Stimulated activated naive CD8-positive, alpha-beta T cell treated with anti-CD3 and anti-CD28 coated beads, Interleukin-15, amount 100 ng/mL, for 72 hours (primary cell): ENCODE measurements at regions not wholly inside any gene's neighbourhood (a gene's known extent, or its start where the extent isn't known, plus 50 kb on each side); places are given as distances from the start of the nearest gene placed in this dataset.
A peak's percentile ranks its signal among the peaks of the same experiment; 100 is the strongest.
"Not testable (repeated sequence)": the region's sequence is repeated elsewhere in the genome, so short reads cannot be mapped to it uniquely, and the experiment has no call there.

Experiments
- ATAC-seq: fragments of 150-1000 bp; cut with Tn5 transposase; 2 replicates; pipeline ENCODE4 v1.10.0; 2021; ENCODE audit warnings: mild to moderate bottlenecking, moderate library complexity
- DNase-seq, 2 donors: peaks; one replicate each; pipeline ENCODE4 v3.0.0; 2021 to 2022
- H3K27ac Mint-ChIP-seq, 2 donors: one replicate each; pipeline ENCODE4 v1.8.0; 2022; ENCODE audit warnings: mild to moderate bottlenecking in 2 of 2, mixed read lengths in 2 of 2, moderate library complexity in 2 of 2
- H3K27me3 Mint-ChIP-seq: one replicate; pipeline ENCODE4 v1.8.0; 2022; ENCODE audit warnings: mixed read lengths
- H3K4me1 Mint-ChIP-seq: one replicate; pipeline ENCODE4 v1.8.0; 2022; ENCODE audit warnings: mild to moderate bottlenecking, mixed read lengths
- H3K4me3 Mint-ChIP-seq, 2 donors: one replicate each; pipeline ENCODE4 v1.8.0; 2022; ENCODE audit warnings: mild to moderate bottlenecking in 2 of 2, mixed read lengths in 2 of 2, moderate library complexity in 1 of 2
- H3K9me3 Mint-ChIP-seq, 2 donors: one replicate each; pipeline ENCODE4 v1.8.0; 2022; ENCODE audit warnings: mixed read lengths in 2 of 2

DNA sequence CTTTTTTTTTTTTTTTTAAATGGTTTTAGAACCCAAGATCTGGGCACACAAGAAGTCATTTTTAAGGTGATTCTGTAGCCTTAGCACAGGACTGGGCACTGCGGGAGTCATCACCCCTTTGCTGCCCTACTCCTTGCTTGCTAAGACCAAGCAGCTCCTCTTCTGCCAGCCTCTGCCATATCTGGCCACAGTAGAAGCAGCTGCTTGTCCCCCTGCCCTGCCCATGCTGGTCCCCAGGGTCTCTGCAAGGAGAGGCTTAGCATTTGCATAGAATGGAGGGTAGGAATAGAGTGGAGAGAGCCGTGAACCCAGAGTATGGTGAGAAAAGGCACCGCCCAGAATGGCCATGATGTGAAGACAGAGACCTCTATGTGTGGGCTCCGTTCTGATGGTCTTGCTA, 109.3 kb downstream of the ADRA2C start:
- no peak for DNase-seq
- H3K9me3 Mint-ChIP-seq = peaks cover 4 to 9% of the 10 kb centered on the region in 2 donors
- H3K27ac Mint-ChIP-seq = no peak overlapping the region
- H3K27me3 Mint-ChIP-seq = peaks cover 77% of the 10 kb centered on the region
- no peak overlapping the region for H3K4me3 Mint-ChIP-seq
- ATAC-seq = no peak
- H3K4me1 Mint-ChIP-seq = peaks cover 28% of the 10 kb centered on the region

DNA sequence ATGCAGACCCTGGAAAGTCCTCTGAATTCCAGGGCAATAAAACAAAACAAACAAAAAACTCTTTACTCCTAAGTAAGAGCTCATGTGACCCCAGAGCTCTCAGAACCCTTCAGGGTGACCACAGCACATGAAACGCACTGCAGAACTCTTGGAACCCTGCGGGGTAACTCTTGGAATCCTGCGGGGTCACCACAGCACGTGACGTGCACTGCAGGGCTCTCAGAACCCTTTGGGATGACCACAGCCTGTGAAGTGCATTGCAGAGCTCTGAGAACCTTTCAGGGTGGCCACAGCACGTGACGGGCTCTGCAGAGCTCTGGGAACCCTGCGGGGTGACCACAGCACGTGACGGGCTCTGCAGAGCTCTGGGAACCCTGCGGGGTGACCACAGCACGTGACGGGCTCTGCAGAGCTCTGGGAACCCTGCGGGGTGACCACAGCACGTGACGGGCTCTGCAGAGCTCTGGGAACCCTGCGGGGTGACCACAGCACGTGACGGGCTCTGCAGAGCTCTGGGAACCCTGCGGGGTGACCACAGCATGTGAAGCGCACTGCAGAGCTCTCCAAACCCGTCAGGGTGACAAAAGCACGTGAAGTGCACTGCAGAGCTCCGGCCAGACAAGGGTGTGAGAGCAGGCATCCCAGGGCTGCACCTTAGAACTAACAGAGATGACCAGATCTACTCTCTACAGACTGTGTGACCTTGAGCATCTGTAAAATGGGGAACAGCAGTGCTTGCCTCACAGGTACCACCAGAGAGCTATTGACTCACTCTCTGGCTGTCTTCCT, 110.1 kb downstream of the ADRA2C start:
- not testable (repeated sequence) for H3K4me3 Mint-ChIP-seq, ATAC-seq, H3K9me3 Mint-ChIP-seq, DNase-seq, H3K27ac Mint-ChIP-seq
- Mint-ChIP-seq H3K27me3 (peaks cover 74% of the 10 kb centered on the region), H3K4me1 (peaks cover 24% of the 10 kb centered on the region)

DNA sequence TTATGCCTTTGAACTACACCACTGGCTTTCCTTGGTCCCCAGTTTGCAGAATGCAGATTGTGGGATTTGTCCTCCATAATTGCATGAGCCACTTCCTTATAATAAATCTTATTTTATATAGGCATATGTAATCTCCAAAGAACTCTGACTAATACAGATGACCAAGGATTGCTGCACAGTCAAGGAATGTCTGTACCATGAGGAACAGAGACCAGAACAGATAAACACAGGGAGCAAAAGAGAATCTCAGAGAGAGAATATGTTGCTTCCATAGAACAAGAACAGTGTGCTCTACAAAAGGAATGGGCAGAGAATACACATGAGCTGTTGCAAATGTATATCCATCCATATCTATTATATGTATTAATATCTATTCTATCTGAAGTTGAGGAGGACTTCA, 111.1 kb downstream of the ADRA2C start:
- Mint-ChIP-seq H3K4me1 (peaks cover 21% of the 10 kb centered on the region), H3K4me3 (no peak overlapping the region), H3K27me3 (peaks cover 65% of the 10 kb centered on the region), H3K9me3 (peaks cover 4 to 9% of the 10 kb centered on the region in 2 donors), H3K27ac (no peak overlapping the region)
- DNase-seq (no peak), ATAC-seq (no peak)

DNA sequence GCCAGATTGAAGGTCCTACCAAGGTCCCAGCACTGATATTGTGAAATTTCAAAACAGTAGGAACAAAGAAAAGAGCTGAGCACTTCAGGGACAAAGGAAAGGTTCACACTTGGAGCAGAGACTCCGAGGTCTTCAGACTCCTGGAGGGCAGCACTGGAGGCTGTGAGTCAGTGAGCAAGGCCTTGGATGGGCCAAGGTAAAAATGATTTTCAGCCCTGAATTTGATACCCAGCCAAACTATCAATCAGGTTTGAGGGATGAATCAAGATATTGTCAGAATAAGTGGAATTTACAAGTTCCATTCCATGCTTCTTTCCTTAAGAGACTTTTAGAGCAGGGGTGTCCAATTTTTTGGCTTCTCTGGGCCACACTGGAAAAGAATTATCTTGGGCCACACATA, 111.7 kb downstream of the ADRA2C start:
- Mint-ChIP-seq H3K27me3 (peaks cover 58% of the 10 kb centered on the region), H3K4me1 (peaks cover 21% of the 10 kb centered on the region), H3K9me3 (peaks cover 4 to 9% of the 10 kb centered on the region in 2 donors), H3K4me3 (no peak overlapping the region), H3K27ac (no peak overlapping the region)
- ATAC-seq (no peak), DNase-seq (no peak)

DNA sequence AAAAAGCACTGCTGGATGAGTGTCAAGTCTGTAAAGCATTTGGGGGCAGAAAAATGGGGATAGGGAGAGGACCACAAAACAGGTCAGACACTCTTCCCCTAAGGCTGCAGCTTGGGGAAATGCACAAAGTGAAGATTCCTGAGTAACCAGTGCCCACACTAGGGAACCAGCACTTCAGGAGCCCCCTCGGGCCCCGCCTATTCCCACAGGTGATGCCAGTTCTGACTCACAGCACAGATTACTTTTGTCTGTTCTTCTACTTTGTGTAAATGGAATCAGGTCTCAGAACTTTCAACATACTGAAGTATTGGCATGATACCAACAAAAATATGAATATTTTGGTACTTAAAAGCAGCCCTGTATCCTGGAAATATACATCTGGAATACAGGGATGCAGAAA, 112.5 kb downstream of the ADRA2C start:
- no peak overlapping the region for H3K27ac Mint-ChIP-seq
- H3K4me3 Mint-ChIP-seq = no peak overlapping the region
- peaks cover 21% of the 10 kb centered on the region for H3K4me1 Mint-ChIP-seq
- ATAC-seq (no peak), DNase-seq (no peak)
- peaks cover 51% of the 10 kb centered on the region for H3K27me3 Mint-ChIP-seq
- H3K9me3 Mint-ChIP-seq = peaks cover 4 to 9% of the 10 kb centered on the region in 2 donors

DNA sequence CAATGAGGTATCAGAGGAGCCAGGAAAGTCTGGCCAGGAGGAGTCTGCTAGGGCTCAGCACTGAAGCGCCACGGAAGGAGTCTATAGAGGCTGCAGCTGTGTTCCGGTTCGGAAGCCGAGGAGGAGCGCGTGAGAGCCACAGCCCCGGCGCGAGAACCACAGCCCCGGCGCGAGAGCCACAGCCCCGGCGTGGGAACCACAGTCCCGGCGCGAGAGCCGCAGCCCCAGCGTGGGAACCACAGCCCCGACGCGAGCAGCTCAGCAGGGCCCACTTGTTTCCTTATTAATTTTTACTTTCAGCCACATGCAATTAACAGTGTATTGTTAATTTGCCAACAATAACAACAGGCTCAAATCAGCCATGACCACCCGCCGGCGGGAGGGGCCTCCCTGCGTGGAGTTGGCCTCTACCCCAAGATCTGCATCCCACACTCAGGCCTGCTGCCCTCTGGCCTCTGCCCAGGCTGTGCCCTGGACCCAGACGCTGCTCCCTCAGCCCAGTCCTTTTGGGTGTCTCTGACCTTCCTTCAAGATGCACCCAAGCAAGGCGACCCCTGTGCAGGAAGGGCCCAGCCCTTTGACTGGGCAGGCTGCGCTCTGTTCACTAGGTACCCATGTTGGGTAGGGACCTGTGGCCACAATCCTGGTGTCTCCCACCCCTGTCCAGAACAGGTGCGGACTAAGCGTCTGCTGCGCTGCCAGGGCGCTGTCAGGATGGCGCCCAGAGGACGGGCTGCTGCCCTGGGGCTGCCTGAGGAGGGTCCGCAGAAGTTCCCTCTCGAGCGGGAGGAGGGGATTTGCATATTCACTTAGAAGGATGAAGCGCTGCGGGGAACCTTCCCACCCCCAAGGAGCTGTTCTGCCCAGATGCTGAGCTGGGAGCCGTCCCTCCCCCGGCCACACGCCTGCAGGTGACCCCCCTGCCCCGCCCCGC, 113.8 kb downstream of the ADRA2C start:
- ATAC-seq (peak; percentile 55), DNase-seq (no peak)
- H3K27me3 Mint-ChIP-seq = peaks cover 46% of the 10 kb centered on the region
- H3K4me1 Mint-ChIP-seq = peaks cover 21% of the 10 kb centered on the region
- H3K9me3 Mint-ChIP-seq = peaks cover 4 to 9% of the 10 kb centered on the region in 2 donors
- H3K4me3 Mint-ChIP-seq = no peak overlapping the region
- H3K27ac Mint-ChIP-seq = no peak overlapping the region

DNA sequence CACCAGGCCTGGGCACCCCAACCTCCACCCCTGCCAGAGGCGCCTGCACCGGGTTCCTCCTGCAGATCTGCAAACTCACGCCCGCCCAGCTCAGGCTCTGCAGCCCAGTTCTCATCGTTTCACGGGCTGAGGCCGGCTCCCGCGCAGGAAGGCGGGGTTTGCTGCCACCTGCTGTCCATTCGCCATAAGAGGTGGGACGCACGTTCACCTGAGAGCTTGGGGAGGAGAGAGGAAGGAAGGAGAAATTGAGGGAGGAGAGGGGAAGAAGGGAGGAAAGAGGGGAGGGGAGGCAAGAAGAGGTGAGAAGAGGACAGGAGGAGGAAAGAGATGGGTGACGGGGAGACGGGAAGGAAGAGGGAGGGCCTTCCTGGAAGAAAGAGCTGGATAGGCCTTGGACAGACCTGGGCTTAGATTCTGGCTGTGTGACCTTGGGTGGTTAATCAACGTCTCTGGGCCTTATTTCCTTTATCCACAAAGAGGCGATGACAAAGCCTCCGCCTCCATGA, 114.5 kb downstream of the ADRA2C start:
- peaks cover 21% of the 10 kb centered on the region for H3K4me1 Mint-ChIP-seq
- peaks cover 4 to 9% of the 10 kb centered on the region in 2 donors for H3K9me3 Mint-ChIP-seq
- H3K4me3 Mint-ChIP-seq = peak overlapping the region in 1 of 2 donors; percentile 35
- H3K27ac Mint-ChIP-seq = no peak overlapping the region
- ATAC-seq = peak; percentile 92
- peaks cover 46% of the 10 kb centered on the region for H3K27me3 Mint-ChIP-seq
- peak; percentile 69 to 74 for DNase-seq

DNA sequence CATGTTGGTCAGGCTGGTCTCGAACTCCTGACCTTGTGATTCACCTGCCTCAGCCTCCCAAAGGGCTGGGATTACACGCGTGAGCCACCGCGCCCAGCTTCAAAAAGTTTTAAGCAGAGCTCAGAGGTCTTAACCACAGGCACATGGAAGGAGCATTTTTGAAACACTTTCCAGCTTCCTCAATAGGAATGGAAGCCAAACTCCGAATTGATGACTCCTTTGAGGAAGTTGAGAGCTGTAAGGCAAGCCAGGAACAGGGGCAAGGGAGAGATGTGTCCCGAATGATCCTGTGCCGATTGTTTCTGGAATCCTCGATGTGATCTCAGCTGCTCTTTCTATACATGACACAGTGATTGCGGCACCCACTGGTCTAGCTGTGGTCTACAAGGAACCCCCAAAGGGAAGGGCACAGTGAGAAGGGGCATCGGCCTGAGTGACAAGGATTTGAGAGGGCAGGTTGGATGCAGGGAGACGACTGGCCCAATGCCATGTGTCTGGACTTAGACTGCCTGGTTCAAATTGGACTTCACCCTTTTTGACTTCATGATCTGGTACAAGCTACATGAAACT, 116.2 kb downstream of the ADRA2C start:
- not testable (repeated sequence) for ATAC-seq, H3K9me3 Mint-ChIP-seq, H3K4me3 Mint-ChIP-seq, DNase-seq
- peaks cover 21% of the 10 kb centered on the region for H3K4me1 Mint-ChIP-seq
- H3K27me3 Mint-ChIP-seq = peaks cover 57% of the 10 kb centered on the region
- H3K27ac Mint-ChIP-seq = peak overlapping the region in 1 of 2 donors; percentile 20

DNA sequence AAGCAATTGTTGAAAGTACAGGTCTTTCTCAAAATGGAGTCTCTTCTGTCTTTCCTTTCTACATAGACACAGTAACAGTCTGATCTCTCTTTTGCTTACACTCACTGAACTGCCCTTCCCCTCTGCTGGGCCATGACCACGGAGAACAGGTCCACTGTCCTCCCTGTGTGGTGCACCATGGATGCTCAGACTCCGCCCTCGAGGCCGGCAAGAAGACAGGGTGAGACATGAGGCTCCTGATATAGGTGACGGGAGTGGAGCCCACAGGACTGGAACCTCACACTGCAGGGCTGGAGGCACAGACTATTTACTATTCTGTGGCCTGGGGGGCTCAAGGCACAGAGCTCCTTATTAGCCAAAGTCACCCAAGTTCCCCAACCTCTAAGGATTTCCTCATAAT, 118.1 kb downstream of the ADRA2C start:
- not testable (repeated sequence) for H3K27ac Mint-ChIP-seq, DNase-seq, H3K9me3 Mint-ChIP-seq, H3K4me3 Mint-ChIP-seq, ATAC-seq
- Mint-ChIP-seq H3K27me3 (peaks cover 39% of the 10 kb centered on the region), H3K4me1 (peaks cover 16% of the 10 kb centered on the region)

DNA sequence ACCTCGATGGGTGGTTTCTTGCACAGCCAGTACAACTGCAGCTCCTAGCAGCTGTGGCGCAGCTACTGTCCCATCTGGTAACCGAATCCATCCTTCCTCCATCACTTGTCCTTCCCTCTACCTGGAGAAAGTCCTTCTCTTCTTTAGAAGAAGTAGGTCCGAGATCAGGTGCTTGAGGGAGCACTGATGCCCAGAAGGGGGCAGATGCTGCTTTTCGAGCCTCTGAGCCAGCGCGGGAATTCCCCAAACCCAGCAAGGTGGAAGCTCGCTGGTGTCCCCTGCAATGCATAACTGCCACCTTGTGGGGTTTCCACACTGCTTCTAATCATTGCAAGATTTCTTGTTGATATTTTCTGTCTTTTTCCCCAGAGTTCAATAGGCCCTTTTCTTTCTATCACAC, 127.4 kb downstream of the ADRA2C start:
- not testable (repeated sequence) for ATAC-seq, H3K27ac Mint-ChIP-seq, H3K4me3 Mint-ChIP-seq, H3K4me1 Mint-ChIP-seq, H3K9me3 Mint-ChIP-seq
- peaks cover 31% of the 10 kb centered on the region for H3K27me3 Mint-ChIP-seq
- peak; percentile 39 to 64 for DNase-seq

DNA sequence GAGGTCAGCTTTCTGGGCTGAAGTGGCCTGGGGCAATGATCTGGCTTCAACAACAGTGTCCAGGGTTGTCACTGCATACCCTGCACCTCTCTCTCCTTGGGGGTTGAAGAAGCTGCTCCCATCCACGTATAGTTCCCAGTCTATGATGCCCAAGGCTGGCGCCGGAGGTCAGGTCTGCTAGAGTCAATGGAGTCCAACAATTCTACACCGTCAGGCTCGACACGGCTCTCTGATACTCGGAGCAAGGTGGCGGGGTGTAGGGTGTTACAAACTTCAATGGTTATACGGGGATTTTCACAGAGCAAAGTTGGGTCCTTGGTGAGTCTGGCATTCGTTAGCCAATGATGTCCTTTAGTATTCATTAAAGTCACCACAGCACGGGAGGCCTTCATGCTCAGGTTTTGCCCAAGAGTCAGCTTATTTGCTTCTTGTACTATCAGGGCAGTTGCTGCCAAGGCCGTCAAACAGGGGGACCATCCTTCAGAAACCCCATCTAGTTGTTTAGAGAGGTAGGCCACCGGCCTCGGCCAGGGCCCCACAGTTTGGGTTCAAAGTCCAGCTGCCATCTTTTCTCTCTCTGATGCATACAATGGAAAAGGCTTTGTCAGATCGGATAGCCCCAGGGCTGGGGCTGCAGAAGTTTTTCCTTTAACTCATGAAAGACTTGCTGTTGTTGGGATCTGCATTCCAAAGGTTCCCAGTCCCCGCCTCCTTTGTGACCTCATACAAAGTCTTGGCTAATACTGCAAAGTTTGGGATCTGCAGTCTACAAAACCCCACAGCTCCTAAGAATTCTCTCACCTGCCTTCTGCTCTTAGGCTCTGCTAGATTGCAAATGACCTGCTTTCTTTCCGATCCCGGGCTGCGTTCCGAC, 128.1 kb downstream of the ADRA2C start:
- ATAC-seq, H3K27ac Mint-ChIP-seq, DNase-seq, H3K4me3 Mint-ChIP-seq, H3K9me3 Mint-ChIP-seq, H3K4me1 Mint-ChIP-seq: not testable (repeated sequence)
- peaks cover 31% of the 10 kb centered on the region for H3K27me3 Mint-ChIP-seq

DNA sequence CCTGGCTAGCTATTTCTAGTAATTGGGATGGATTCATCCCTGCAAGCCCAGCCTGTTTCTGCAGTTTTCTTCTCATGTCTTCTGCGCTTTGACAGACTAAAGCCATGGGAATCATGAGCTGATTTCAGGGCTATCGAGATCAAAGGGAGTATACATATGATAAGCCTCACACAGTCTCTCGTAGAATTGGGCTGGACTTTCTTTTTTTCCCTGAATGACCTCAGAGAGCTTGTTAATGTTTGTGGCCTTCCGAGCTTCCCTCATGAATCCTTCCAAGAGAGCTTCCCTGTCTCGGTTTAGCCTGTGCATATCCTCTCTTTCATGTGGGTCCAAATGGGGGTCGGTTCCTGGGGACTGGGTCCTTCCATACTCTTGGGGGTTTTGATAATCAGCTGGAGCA, 130.3 kb downstream of the ADRA2C start:
- DNase-seq (no peak), ATAC-seq (no peak)
- H3K27me3 Mint-ChIP-seq = peaks cover 33% of the 10 kb centered on the region
- H3K27ac Mint-ChIP-seq = no peak overlapping the region
- no peaks in the 10 kb centered on the region for H3K9me3 Mint-ChIP-seq
- no peak overlapping the region for H3K4me3 Mint-ChIP-seq
- peaks cover 4% of the 10 kb centered on the region for H3K4me1 Mint-ChIP-seq

DNA sequence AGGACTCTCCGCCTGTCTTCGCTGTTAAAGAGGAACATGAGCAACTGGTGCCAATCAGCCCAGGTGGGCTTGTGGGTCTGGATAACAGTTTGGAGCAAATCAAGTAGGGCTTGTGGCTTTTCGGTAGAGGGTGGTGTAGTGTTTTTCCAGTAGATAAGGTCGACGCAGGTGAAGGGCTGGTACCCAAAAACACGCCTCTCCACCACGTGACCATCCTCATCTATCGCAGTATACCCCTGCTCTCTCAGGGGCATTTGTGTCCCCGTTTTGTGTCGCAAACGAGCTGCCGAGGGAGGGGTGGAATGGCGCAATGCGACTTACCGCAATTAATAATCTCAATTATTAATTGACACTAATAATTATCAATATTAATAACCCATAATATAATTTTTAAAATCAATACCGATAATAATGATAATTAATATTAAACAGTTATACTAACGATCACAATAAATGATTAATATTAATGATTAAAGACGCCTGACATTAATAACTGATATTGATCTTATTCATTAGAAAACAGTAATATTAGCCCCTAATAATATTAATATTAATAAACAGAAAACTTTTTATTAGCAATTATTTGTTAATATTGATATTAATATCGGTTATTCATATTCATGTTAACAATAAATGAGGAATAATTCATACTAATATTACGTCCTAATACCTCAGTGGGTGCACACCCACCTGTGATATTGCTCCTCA, 130.8 kb downstream of the ADRA2C start:
- ATAC-seq, H3K4me1 Mint-ChIP-seq, DNase-seq, H3K27ac Mint-ChIP-seq, H3K9me3 Mint-ChIP-seq, H3K4me3 Mint-ChIP-seq: not testable (repeated sequence)
- H3K27me3 Mint-ChIP-seq = peaks cover 39% of the 10 kb centered on the region

DNA sequence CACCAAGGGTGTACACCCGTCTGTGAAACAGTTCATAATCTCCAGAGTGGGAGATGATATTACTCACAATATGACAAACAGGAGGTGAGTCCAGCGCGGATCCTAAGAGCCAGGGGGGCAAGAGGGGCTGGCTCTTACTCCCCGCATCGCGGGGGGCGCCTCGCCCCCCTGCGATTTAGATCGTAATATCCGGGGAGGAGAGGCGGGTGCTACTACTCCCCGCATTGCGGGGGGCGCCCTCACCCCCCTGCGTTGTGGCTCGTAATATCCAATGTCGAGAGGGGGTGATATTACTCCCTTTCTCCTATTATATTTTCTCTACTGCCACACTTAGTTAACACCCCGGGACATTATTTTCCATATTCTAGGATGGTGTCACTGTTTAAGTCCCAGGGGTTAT, 131.9 kb downstream of the ADRA2C start:
- H3K4me3 Mint-ChIP-seq = no peak overlapping the region
- peaks cover 4% of the 10 kb centered on the region for H3K4me1 Mint-ChIP-seq
- H3K9me3 Mint-ChIP-seq = no peaks in the 10 kb centered on the region
- no peak for DNase-seq
- H3K27me3 Mint-ChIP-seq = peaks cover 32% of the 10 kb centered on the region
- ATAC-seq = no peak
- H3K27ac Mint-ChIP-seq = no peak overlapping the region
